ENCODE measurements at regions not wholly inside any gene's neighbourhood (a gene's known extent, or its start where the extent isn't known, plus 50 kb on each side); places are given as distances from the start of the nearest gene placed in this dataset.

DNA sequence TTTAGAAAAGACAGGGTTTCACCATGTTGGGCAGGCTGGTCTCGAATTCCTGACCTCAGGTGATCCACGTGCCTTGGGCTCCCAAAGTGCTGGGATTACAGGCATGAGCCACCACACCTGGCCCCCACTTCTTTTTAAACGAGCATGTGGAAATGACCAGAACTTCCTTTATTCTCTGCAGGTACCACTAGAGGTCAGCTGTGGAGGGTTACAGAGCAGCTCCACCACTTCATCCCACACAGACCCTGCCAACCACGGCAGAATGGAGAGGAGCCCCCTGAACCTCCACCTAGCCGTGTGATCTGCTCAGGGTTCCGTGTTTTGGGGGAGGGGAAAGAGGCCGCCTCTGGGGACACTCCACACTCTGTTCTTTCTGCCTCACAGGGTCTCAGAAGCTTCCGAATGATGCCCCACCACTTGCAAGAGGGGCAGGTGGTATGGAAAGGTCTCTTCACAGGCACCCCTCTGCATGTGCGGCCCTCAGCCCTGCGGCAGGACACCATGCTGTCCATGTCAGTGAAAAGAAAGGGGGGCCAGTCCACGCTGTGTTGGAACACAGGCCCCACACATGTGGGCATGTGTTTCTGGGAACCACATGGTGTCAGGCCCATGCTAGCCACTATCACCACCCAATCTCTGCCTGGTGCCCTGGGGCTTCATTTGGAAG, 465.0 kb downstream of the TSHZ3 start:
- TF ChIP-seq, protein P1, sequence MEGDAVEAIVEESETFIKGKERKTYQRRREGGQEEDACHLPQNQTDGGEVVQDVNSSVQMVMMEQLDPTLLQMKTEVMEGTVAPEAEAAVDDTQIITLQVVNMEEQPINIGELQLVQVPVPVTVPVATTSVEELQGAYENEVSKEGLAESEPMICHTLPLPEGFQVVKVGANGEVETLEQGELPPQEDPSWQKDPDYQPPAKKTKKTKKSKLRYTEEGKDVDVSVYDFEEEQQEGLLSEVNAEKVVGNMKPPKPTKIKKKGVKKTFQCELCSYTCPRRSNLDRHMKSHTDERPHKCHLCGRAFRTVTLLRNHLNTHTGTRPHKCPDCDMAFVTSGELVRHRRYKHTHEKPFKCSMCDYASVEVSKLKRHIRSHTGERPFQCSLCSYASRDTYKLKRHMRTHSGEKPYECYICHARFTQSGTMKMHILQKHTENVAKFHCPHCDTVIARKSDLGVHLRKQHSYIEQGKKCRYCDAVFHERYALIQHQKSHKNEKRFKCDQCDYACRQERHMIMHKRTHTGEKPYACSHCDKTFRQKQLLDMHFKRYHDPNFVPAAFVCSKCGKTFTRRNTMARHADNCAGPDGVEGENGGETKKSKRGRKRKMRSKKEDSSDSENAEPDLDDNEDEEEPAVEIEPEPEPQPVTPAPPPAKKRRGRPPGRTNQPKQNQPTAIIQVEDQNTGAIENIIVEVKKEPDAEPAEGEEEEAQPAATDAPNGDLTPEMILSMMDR (IDR thresholded peaks at IDR 0.05), result no peak
- DNase-seq (ENCODE audit: low spot score in 2 of 2), result no peak
- Histone ChIP-seq H3K27me3 (no peaks in the 10 kb centered on the region), H3K36me3 (no peaks in the 10 kb centered on the region), H3K27ac (no peak overlapping the region), H3K4me1 (no peaks in the 10 kb centered on the region), H3K4me3 (no peak overlapping the region), H3K9me3 (no peaks in the 10 kb centered on the region)
- intact Hi-C loops (cut with DNase I), result no loop called here

DNA sequence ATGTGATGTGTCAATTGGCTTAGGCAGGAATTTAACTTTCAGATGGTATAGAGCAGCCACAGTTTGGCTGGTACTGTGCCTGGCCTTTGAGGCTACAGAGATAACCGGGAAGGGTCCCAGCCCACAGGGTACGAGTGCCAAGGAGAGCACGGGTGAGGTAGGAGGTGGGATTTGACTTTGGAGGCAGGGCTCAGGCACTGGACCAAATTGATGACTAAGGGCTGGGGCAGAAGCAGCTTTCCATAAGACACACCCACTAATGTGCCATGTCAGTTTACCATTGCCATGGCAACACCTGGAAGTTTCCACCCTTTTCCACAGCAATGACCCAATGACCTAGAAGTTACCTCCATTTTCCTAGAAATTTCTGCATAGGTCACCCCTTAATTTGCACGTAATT, 466.2 kb downstream of the TSHZ3 start:
- TF ChIP-seq, protein P1 (IDR thresholded peaks at IDR 0.05), result no peak

DNA sequence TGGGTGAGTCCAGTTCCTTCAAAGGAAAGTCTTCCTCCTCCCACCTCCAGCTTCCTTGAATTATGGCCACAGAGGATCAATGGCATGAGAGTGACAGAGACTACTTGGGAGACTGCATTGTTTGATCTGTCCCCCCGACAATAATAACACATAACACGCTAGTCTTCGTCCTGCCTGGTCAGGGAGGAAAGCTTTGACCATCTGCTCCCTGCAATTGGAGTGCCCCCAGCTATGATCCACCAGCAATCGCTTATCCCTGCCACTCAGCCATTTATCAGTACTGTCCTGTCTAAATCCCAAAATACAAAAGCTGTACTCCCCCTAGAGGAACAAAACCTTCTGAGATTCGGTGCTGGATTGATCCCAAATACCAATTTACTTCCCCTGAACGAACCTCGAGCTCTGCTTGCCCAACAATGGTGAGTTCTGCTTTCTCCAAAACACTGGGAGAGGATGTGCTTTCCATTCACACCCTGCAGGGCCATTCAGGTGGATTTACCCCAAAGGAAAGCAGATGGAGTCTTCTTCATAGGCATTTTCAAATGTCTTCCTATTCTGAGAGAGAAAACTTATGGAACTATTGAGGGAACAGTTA, 466.7 kb downstream of the TSHZ3 start:
- no peak for DNase-seq (ENCODE audit: low spot score in 2 of 2)
- intact Hi-C loops (cut with DNase I), result no loop called here
- H3K27me3 ChIP-seq, result no peaks in the 10 kb centered on the region
- H3K36me3 ChIP-seq, result no peaks in the 10 kb centered on the region
- no peaks in the 10 kb centered on the region for H3K4me1 ChIP-seq
- TF ChIP-seq, protein P1 (IDR thresholded peaks at IDR 0.05), result no peak
- H3K27ac ChIP-seq, result no peak overlapping the region
- H3K4me3 ChIP-seq, result no peak overlapping the region
- no peaks in the 10 kb centered on the region for H3K9me3 ChIP-seq

More for the DNA sequence above, 466.2 kb downstream of the TSHZ3 start:
- H3K4me1 ChIP-seq, result no peaks in the 10 kb centered on the region
- no peak overlapping the region for H3K4me3 ChIP-seq
- no peaks in the 10 kb centered on the region for H3K9me3 ChIP-seq
- no peak for DNase-seq (ENCODE audit: low spot score in 2 of 2)
- no peaks in the 10 kb centered on the region for H3K36me3 ChIP-seq
- no peaks in the 10 kb centered on the region for H3K27me3 ChIP-seq
- intact Hi-C loops (cut with DNase I), result no loop called here
- H3K27ac ChIP-seq, result no peak overlapping the region

DNA sequence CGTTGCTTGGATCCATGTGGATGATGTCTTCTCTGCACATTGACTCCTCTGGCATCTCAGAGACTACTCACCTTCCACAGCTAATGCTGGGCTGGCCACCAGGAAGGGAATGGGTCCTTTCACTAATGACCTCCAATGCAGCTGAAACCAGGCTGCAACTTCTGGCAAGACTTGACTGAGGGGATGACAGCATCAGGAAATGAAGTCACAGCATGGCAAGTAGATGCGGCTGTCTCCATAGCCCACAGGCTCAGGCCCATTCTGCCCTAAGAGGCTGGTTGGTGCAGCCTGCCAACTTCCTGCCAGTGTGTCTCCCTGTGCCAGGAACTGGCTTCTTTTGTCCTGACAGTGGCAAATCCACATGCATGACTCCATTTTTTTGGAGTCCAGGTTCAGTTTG, 467.3 kb downstream of the TSHZ3 start:
- Histone ChIP-seq H3K9me3 (no peaks in the 10 kb centered on the region), H3K4me3 (no peak overlapping the region), H3K27me3 (no peaks in the 10 kb centered on the region), H3K27ac (no peak overlapping the region), H3K4me1 (no peaks in the 10 kb centered on the region), H3K36me3 (no peaks in the 10 kb centered on the region)
- intact Hi-C loops (cut with DNase I), result no loop called here
- DNase-seq (ENCODE audit: low spot score in 2 of 2), result no peak
- TF ChIP-seq, protein P1 (IDR thresholded peaks at IDR 0.05), result no peak

DNA sequence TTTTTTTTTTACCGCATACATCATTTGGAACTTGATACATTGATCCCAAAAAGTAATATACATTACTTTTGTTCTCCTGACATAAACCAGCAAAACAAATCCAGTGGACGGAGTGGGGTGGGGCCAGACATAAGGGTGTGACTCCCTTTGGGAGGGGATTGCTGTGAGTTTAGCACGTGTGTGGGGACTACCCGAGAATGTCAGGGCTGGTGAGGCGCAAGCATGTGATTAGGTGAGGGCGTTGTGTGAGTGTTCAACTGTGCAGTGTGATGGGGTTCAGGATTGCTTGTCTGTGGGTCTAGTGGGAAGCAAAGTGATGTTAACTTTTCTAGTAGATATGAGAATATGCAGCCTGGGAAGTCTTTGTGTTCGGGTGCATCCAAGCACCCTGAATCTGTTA, 468.0 kb downstream of the TSHZ3 start:
- TF ChIP-seq, protein P1 (IDR thresholded peaks at IDR 0.05), result no peak
- H3K4me3 ChIP-seq, result no peak overlapping the region
- H3K9me3 ChIP-seq, result no peaks in the 10 kb centered on the region
- no peak overlapping the region for H3K27ac ChIP-seq
- no peaks in the 10 kb centered on the region for H3K4me1 ChIP-seq
- no peaks in the 10 kb centered on the region for H3K36me3 ChIP-seq
- intact Hi-C loops (cut with DNase I), result no loop called here
- H3K27me3 ChIP-seq, result no peaks in the 10 kb centered on the region
- DNase-seq (ENCODE audit: low spot score in 2 of 2), result no peak

Measured in ascending aorta (tissue), 2 donors.